ENCODE measurements at regions not wholly inside any gene's neighbourhood (a gene's known extent, or its start where the extent isn't known, plus 50 kb on each side); places are given as distances from the start of the nearest gene placed in this dataset.

- H3K9me3 ChIP-seq = peaks cover 0 to 42% (median 26%) of the 10 kb centered on the region in 8 donors
- no peaks in the 10 kb centered on the region for H3K4me1 ChIP-seq
- TF ChIP-seq POLR2AphosphoS5 (IDR thresholded peaks at IDR 0.05) (no peak), CTCF (IDR thresholded peaks at IDR 0.05 in 8 of 11, conservative IDR thresholded peaks at IDR 0.05 in 3 of 11) (no peak), POLR2A (IDR thresholded peaks at IDR 0.05) (no peak)
- H3K36me3 ChIP-seq = no peaks in the 10 kb centered on the region
- no peak for DNase-seq
- H3K27ac ChIP-seq = no peak overlapping the region
- H3K27me3 ChIP-seq (replicated peaks in 1 of 7) = no peaks in the 10 kb centered on the region
- intact Hi-C loops (cut with DNase I; ENCODE audit: low total_unique reads) = no loop called here
- H3K4me3 ChIP-seq = no peak overlapping the region
Observed at GRCh38 chr4:175882891-175883290, 70.8 kb upstream of the GPM6A start.

- WGBS, 5 donors = 62 to 83% (median 75%) methylated on average over 4 of the region's 4 CpGs
- no peak overlapping the region for H3K4me3 ChIP-seq
- no peaks in the 10 kb centered on the region for H3K27me3 ChIP-seq (replicated peaks in 1 of 7)
- intact Hi-C loops (cut with DNase I; ENCODE audit: low total_unique reads) = no loop called here
- peaks cover 0 to 34% (median 20%) of the 10 kb centered on the region in 8 donors for H3K9me3 ChIP-seq
- TF ChIP-seq POLR2AphosphoS5 (IDR thresholded peaks at IDR 0.05) (no peak), CTCF (IDR thresholded peaks at IDR 0.05 in 8 of 11, conservative IDR thresholded peaks at IDR 0.05 in 3 of 11) (no peak), POLR2A (IDR thresholded peaks at IDR 0.05) (no peak)
- DNase-seq = no peak
- H3K4me1 ChIP-seq = no peaks in the 10 kb centered on the region
- no peak overlapping the region for H3K27ac ChIP-seq
- H3K36me3 ChIP-seq = no peaks in the 10 kb centered on the region
Observed at GRCh38 chr4:175884048-175884447, 72.0 kb upstream of the GPM6A start.

GRCh38 chr4:175891231-175891630 is 79.2 kb upstream of the GPM6A start:
- H3K36me3 ChIP-seq = no peaks in the 10 kb centered on the region
- H3K9me3 ChIP-seq = peaks cover 0 to 19% (median 3%) of the 10 kb centered on the region in 8 donors
- peaks cover 0 to 3% (median 0%) of the 10 kb centered on the region in 6 donors for H3K4me1 ChIP-seq
- no peak overlapping the region for H3K4me3 ChIP-seq
- intact Hi-C loops (cut with DNase I; ENCODE audit: low total_unique reads) = loop anchor here (5.0 kb wide), 1 partner anchor 329 kb away; no protein-coding TSS in a partner anchor
- WGBS, 5 donors = 79 to 87% (median 84%) methylated on average over 4 of the region's 4 CpGs
- H3K27me3 ChIP-seq (replicated peaks in 1 of 7) = no peaks in the 10 kb centered on the region
- no peak for DNase-seq
- H3K27ac ChIP-seq = no peak overlapping the region
- TF ChIP-seq POLR2A (IDR thresholded peaks at IDR 0.05) = no peak
- no peak for TF ChIP-seq CTCF (IDR thresholded peaks at IDR 0.05 in 8 of 11, conservative IDR thresholded peaks at IDR 0.05 in 3 of 11)
- TF ChIP-seq POLR2AphosphoS5 (IDR thresholded peaks at IDR 0.05) = no peak

GRCh38 chr4:175891851-175892250 is 79.8 kb upstream of the GPM6A start:
- DNase-seq = no peak
- TF ChIP-seq POLR2AphosphoS5 (IDR thresholded peaks at IDR 0.05) (no peak), CTCF (IDR thresholded peaks at IDR 0.05 in 8 of 11, conservative IDR thresholded peaks at IDR 0.05 in 3 of 11) (peak in 5 of 11 experiments; percentile 7 to 40 (median 26)), POLR2A (IDR thresholded peaks at IDR 0.05) (no peak)
- H3K4me3 ChIP-seq = no peak overlapping the region
- no peak overlapping the region for H3K27ac ChIP-seq
- WGBS, 5 donors = 10 to 23% (median 17%) methylated on average over 2 of the region's 2 CpGs
- H3K36me3 ChIP-seq = no peaks in the 10 kb centered on the region
- no peaks in the 10 kb centered on the region for H3K27me3 ChIP-seq (replicated peaks in 1 of 7)
- peaks cover 0 to 3% (median 0%) of the 10 kb centered on the region in 6 donors for H3K4me1 ChIP-seq
- H3K9me3 ChIP-seq = peaks cover 0 to 19% (median 3%) of the 10 kb centered on the region in 8 donors
- intact Hi-C loops (cut with DNase I; ENCODE audit: low total_unique reads) = loop anchor here (5.0 kb wide), 1 partner anchor 330 kb away; no protein-coding TSS in a partner anchor

Data from spleen (tissue), 11 donors.